IMR-90 (cell line): ENCODE measurements at regions not wholly inside any gene's neighbourhood (a gene's known extent, or its start where the extent isn't known, plus 50 kb on each side); places are given as distances from the start of the nearest gene placed in this dataset.

ENCODE experiments used
- BHLHE40 ChIP-seq: fragments of 150-350 bp; IDR thresholded peaks from 2 replicates; pipeline ENCODE4 v1.6.1; 2016; ENCODE audit warnings: mild to moderate bottlenecking, low read depth, low read length
- CEBPB ChIP-seq: IDR thresholded peaks from 2 replicates; pipeline ENCODE4 v1.6.1; 2012; ENCODE audit warnings: low read depth, low read length, improper control_type of control experiment
- CHD1 ChIP-seq: IDR thresholded peaks from 2 replicates; pipeline ENCODE4 v1.6.1; 2012; ENCODE audit warnings: low read depth, low read length, improper control_type of control experiment
- NFE2L2 ChIP-seq: fragments of 150-350 bp; IDR thresholded peaks from 2 replicates; pipeline ENCODE4 v1.6.1; 2016; ENCODE audit warnings: low read depth, mild to moderate bottlenecking, low read length
- POLR2A ChIP-seq: IDR thresholded peaks from 2 replicates; pipeline ENCODE4 v1.6.1; 2012; ENCODE audit warnings: mild to moderate bottlenecking, low read depth, low read length
- RAD21 ChIP-seq: IDR thresholded peaks from 2 replicates; pipeline ENCODE4 v1.6.1; 2012; ENCODE audit warnings: low read length, improper control_type of control experiment
- SMC3 ChIP-seq: fragments of 150-350 bp; IDR thresholded peaks from 2 replicates; pipeline ENCODE4 v1.6.1; 2016; ENCODE audit warnings: low read depth, mild to moderate bottlenecking, antibody characterized with exemption, low read length, moderate library complexity
- TF ChIP-seq, protein P1 (sequence below): conservative IDR thresholded peaks from 2 replicates; pipeline ENCODE4 v1.5.1; 2012; ENCODE audit warnings: mild to moderate bottlenecking, low read depth, low read length, improper control_type of control experiment
- TF ChIP-seq, protein P2 (sequence below): fragments of 150-350 bp; IDR thresholded peaks from 2 replicates; pipeline ENCODE4 v1.6.1; 2016; ENCODE audit warnings: low read depth, mild to moderate bottlenecking, low read length, moderate library complexity, borderline replicate concordance

DNA sequence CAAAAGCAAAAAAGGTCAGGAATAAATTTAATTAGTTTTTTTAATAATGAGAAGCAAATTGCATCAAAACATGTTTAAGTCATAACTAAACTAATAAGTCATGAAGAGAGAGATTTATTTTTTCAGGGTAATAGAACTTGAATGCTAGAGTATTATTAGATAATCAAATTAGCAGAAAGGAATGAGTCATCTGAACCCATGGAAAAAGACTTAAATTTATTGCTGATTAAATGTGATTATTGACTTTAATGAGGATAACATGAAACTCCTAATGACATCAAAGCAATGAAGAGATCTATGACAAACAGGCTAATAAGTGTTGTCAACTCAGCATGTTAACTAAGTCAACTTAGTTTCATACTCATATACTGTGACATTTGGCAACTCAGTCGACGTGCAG is 264.2 kb downstream of the USP25 start:
- TF ChIP-seq, protein P1, sequence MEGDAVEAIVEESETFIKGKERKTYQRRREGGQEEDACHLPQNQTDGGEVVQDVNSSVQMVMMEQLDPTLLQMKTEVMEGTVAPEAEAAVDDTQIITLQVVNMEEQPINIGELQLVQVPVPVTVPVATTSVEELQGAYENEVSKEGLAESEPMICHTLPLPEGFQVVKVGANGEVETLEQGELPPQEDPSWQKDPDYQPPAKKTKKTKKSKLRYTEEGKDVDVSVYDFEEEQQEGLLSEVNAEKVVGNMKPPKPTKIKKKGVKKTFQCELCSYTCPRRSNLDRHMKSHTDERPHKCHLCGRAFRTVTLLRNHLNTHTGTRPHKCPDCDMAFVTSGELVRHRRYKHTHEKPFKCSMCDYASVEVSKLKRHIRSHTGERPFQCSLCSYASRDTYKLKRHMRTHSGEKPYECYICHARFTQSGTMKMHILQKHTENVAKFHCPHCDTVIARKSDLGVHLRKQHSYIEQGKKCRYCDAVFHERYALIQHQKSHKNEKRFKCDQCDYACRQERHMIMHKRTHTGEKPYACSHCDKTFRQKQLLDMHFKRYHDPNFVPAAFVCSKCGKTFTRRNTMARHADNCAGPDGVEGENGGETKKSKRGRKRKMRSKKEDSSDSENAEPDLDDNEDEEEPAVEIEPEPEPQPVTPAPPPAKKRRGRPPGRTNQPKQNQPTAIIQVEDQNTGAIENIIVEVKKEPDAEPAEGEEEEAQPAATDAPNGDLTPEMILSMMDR: no peak
- TF ChIP-seq POLR2A (no peak), BHLHE40 (no peak), RAD21 (no peak), NFE2L2 (no peak), SMC3 (no peak), CEBPB (no peak), CHD1 (no peak)
- TF ChIP-seq, protein P2, sequence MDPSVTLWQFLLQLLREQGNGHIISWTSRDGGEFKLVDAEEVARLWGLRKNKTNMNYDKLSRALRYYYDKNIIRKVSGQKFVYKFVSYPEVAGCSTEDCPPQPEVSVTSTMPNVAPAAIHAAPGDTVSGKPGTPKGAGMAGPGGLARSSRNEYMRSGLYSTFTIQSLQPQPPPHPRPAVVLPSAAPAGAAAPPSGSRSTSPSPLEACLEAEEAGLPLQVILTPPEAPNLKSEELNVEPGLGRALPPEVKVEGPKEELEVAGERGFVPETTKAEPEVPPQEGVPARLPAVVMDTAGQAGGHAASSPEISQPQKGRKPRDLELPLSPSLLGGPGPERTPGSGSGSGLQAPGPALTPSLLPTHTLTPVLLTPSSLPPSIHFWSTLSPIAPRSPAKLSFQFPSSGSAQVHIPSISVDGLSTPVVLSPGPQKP: no peak
